ENCODE measurements at regions not wholly inside any gene's neighbourhood (a gene's known extent, or its start where the extent isn't known, plus 50 kb on each side); places are given as distances from the start of the nearest gene placed in this dataset.

DNA sequence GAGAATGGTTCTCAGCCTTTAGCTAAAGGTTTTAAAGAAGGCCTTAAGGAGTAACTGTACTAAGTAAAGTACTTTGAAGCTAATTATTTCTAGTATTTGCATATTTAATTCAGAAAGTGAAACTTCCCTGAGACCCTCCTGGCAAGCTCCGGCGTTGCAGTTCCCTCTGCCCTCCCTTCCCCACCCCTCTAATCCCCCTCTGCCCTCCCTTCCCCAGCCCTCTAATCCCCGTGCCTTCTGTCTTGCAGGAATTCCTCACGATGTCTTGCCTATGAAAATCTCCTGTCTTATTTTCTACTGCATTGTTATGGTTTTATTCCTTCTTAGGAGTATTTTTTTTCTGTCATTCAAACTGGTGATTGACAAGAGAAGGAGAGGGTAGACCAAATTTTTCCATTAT is 236.9 kb downstream of the COL4A1 start:
- TF ChIP-seq, protein P1, sequence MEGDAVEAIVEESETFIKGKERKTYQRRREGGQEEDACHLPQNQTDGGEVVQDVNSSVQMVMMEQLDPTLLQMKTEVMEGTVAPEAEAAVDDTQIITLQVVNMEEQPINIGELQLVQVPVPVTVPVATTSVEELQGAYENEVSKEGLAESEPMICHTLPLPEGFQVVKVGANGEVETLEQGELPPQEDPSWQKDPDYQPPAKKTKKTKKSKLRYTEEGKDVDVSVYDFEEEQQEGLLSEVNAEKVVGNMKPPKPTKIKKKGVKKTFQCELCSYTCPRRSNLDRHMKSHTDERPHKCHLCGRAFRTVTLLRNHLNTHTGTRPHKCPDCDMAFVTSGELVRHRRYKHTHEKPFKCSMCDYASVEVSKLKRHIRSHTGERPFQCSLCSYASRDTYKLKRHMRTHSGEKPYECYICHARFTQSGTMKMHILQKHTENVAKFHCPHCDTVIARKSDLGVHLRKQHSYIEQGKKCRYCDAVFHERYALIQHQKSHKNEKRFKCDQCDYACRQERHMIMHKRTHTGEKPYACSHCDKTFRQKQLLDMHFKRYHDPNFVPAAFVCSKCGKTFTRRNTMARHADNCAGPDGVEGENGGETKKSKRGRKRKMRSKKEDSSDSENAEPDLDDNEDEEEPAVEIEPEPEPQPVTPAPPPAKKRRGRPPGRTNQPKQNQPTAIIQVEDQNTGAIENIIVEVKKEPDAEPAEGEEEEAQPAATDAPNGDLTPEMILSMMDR (IDR thresholded peaks at IDR 0.05; ENCODE audit: low read depth, low read length, missing control alignments): no peak
- no peak for DNase-seq (ENCODE audit: low read depth)
- H3K4me3 ChIP-seq (ENCODE audit: low read depth, low read length): no peak overlapping the region
- in situ Hi-C loops (cut with HindIII; ENCODE audit: low sequenced_read_pairs): no loop called here

DNA sequence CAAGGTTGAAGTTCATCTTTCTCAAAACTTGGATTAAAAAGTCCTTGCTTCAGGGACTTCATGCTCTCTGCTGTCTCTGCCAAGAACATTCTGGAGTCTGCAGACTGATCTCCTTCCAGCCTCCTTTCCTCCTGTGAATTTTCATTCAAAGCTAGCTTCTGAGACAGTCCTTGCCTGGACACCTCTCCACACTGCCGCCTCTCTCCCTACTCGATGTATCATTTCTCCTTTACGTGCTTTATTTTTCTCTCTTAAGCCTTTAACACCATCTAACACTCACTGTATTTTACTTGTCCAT is 238.8 kb downstream of the COL4A1 start:
- in situ Hi-C loops (cut with HindIII; ENCODE audit: low sequenced_read_pairs): no loop called here
- TF ChIP-seq, protein P1 (IDR thresholded peaks at IDR 0.05; ENCODE audit: low read depth, low read length, missing control alignments): no peak
- no peak for DNase-seq (ENCODE audit: low read depth)
- H3K4me3 ChIP-seq (ENCODE audit: low read depth, low read length): no peak overlapping the region

DNA sequence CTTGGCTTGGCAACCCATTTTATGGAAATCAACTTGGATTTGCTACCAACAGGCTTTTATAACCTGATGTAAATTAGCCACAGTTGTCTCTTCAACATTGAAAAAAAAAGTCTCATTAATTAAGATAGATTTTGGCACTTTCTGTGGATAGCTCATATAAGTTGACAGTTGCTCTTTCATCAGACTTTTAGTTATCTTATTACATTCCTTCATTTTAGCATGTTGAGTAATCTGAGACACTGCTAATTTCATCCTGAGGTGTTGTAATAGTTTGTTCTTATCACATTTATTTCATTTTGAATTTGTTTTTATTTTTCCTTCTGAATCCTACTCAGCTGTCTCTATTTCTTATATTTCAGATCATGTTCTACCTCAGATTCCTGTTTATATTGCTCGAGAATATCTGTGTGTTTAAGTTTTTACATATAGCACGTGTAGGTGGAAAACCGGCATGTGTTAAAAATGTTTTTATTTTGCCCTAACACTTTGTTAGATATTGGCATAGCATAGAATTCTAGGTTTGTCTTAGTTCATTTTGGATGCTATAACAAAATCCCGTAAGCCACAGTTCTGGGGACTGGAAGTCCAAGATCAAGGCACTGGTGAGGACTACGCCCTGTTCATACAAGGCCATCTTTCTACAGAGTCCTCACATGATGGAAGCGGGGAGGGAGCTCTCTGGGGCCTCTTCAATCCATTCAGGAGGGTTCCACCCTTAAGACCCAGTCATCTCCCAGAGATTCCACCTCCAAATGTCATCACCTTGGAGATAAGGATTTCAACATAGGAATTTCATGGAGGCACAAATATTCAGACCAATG is 239.4 kb downstream of the COL4A1 start:
- TF ChIP-seq, protein P1 (IDR thresholded peaks at IDR 0.05; ENCODE audit: low read depth, low read length, missing control alignments): no peak
- no peak overlapping the region for H3K4me3 ChIP-seq (ENCODE audit: low read depth, low read length)
- no peak for DNase-seq (ENCODE audit: low read depth)
- in situ Hi-C loops (cut with HindIII; ENCODE audit: low sequenced_read_pairs): no loop called here

DNA sequence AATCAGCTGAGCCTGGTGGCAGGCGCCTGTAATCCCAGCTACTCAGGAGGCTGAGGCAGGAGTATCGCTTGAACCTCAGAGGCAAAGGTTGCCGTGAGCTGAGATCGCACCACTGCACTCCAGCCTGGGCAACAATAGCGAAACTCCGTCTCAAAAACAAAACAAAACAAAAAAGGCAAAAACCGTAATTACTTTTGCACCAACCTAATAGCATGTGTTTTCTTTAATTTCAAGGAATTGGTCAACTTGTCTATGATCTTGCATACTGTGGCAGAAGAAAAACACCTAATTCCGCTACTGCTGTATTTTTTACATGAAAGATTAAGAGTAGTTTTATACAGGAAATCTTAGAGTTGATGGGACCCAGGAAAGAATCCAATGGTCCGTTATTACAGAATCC is 241.2 kb downstream of the COL4A1 start:
- in situ Hi-C loops (cut with HindIII; ENCODE audit: low sequenced_read_pairs): no loop called here
- DNase-seq (ENCODE audit: low read depth): no peak
- TF ChIP-seq, protein P1 (IDR thresholded peaks at IDR 0.05; ENCODE audit: low read depth, low read length, missing control alignments): no peak
- no peak overlapping the region for H3K4me3 ChIP-seq (ENCODE audit: low read depth, low read length)

DNA sequence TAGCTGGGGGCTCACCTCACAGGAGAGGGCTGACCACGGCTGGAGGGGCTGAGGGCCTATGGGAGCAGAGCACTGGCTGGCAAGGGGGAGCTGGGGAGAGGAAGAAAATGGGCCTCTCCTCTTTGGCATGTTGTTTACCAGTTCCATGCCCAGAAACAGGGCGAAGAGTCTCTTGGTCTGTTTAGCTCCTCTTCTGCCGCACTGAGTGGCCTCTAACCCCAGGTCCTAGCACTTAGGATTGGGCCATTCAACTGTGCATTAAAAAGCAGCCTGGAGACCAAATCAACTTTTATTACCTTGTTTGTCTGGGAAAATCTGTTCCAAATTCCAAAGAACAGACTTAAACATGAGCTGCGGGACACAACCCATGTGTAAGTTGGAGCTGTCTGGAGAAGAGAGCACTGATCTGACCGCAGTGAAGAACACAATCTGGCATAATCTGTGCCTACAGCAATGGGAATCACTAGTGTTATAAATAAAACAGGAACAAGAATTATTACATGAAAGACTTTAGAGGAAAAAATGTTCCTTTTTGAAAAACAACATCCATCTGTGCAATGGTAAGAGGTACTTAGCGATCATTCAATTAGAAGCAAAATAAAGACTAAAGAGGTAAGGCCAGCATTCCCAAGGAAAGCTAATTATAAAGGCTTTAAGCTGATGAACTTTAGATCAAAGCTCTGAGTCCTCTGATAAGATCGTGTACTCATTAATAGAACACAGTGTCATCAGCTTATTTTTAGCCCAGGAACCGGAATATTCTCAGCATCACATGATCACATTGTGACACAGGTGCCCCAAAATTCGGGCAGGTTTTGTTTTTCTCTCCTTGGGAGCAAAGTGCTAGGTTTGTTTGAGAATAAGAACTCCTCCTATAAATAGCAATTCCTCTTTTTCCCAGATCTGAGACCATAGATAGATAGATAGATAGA is 243.2 kb downstream of the COL4A1 start:
- in situ Hi-C loops (cut with HindIII; ENCODE audit: low sequenced_read_pairs): no loop called here
- TF ChIP-seq, protein P1 (IDR thresholded peaks at IDR 0.05; ENCODE audit: low read depth, low read length, missing control alignments): no peak
- no peak for DNase-seq (ENCODE audit: low read depth)
- no peak overlapping the region for H3K4me3 ChIP-seq (ENCODE audit: low read depth, low read length)

DNA sequence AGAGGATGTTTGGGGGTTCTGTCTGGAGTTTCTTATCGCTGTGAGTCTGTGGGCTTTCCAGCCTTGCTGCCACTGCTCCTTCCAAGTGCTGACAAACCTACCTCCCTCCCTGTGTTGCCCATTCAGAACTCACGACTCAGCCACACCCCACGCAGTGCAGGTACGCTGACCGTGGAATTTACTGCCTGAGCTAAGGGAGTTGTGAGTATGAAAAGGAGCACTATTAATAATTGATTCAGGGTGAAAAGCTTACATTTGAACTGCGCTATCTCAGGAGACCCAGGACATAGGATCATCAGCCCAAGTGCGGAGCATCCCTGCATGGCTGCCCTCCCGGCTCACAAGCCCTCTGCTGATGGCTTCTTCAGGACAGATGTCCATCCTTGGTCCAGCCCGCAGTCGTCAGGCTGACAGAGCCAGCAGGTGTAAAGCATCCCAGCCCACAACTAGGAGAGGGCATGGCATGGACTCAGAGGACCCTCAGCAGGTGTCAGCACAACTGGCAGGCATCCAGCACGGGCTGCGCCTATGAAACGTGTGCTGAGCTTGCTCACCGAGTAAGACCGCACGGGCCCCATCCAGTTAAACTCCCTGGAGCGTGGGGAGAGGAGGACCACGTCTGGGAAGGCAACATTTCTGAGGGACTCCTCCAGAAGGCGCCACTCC is 244.0 kb downstream of the COL4A1 start:
- H3K4me3 ChIP-seq (ENCODE audit: low read depth, low read length): no peak overlapping the region
- TF ChIP-seq, protein P1 (IDR thresholded peaks at IDR 0.05; ENCODE audit: low read depth, low read length, missing control alignments): no peak
- in situ Hi-C loops (cut with HindIII; ENCODE audit: low sequenced_read_pairs): no loop called here
- DNase-seq (ENCODE audit: low read depth): no peak
